ENCODE measurements at regions not wholly inside any gene's neighbourhood (a gene's known extent, or its start where the extent isn't known, plus 50 kb on each side); places are given as distances from the start of the nearest gene placed in this dataset.
"Not testable (repeated sequence)": the region's sequence is repeated elsewhere in the genome, so short reads cannot be mapped to it uniquely, and the experiment has no call there.

DNA sequence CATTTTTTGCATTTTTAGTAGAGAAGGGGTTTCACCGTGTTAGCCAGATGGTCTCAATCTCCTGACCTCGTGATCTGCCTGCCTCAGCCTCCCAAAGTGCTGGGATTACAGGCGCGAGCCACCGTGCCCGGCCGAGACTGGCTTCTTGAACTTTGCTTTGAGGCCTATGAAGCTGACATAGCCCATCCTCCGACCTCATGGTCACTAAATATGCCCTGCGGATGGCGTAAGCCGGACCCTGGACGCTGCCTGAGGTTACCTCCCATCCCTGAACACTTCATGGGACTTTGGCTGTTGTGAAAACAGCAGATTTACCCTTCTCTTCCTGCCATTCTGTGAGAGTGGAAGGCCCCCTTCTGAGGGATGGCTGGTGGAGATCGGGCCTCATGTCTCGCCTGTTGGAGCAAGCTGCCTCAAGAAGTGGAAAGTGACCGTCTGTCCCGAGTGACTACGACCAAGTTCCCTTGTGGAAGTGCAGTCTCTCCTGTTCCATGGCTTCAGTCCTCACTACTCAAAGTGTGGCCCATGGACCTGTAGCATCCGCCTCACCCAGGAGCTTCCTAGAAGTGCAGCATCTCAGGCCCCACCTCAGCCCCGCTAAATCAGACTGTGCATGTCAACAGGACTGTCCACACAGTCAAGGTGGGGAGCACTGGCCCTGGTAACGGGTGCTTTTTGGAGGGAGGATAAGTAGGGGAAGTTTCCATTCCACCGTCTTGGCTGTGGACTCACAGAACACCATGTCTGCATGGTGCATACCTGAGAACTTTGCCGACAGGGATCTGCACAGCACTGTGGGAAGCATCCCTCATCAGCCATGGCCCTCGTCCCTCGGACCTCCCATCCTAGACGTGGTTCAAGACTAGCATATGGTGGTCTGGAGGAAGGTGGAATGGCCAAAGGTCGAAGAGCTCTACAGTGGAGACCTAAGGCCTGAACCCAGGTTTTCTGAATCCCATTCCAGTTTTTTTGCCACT lies 210.5 kb upstream of the SHH start:
- Mint-ChIP-seq H3K9me3 (no peaks in the 10 kb centered on the region), H3K4me3 (no peak overlapping the region), H3K27ac (no peak overlapping the region), H3K27me3 (peaks cover 4% of the 10 kb centered on the region), H3K4me1 (peaks cover 5% of the 10 kb centered on the region), H3K36me3 (no peaks in the 10 kb centered on the region)
- DNase-seq, result no peak
- CTCF ChIA-PET, result no interaction called here

- CTCF ChIA-PET, result no interaction called here
- Mint-ChIP-seq H3K27me3 (peaks cover under 1% of the 10 kb centered on the region), H3K27ac (no peak overlapping the region), H3K4me1 (peaks cover 5% of the 10 kb centered on the region), H3K36me3 (no peaks in the 10 kb centered on the region), H3K4me3 (no peak overlapping the region), H3K9me3 (no peaks in the 10 kb centered on the region)
- DNase-seq, result no peak
These were observed 209.2 kb upstream of the SHH start for GRCh38 chr7:156021471-156021870.

DNA sequence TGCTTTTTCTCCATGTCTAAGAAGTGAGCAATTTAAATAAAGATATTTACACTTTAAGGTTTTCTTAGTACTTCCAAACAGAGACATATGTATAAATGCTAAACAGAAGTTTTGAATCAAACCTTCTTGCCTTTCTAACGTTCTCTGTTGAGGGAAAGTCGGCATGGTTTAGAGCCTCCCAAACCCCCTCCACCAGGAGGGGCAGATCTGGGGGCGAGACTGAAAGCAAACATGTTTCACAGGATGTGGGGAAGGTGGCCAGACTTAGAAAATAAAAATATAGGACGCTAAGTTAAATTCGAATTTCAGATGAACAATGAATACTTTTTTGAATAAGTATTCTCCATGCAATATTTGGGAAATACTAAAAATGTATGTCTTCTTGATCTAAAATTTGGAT lies 208.3 kb upstream of the SHH start:
- no peak overlapping the region for H3K27ac Mint-ChIP-seq
- H3K4me3 Mint-ChIP-seq, result no peak overlapping the region
- no peaks in the 10 kb centered on the region for H3K36me3 Mint-ChIP-seq
- CTCF ChIA-PET, result no interaction called here
- no peaks in the 10 kb centered on the region for H3K27me3 Mint-ChIP-seq
- no peaks in the 10 kb centered on the region for H3K9me3 Mint-ChIP-seq
- DNase-seq, result no peak
- peaks cover 5% of the 10 kb centered on the region for H3K4me1 Mint-ChIP-seq

- H3K27ac Mint-ChIP-seq, result no peak overlapping the region
- H3K4me3 Mint-ChIP-seq, result no peak overlapping the region
- no peaks in the 10 kb centered on the region for H3K36me3 Mint-ChIP-seq
- peaks cover 6% of the 10 kb centered on the region for H3K4me1 Mint-ChIP-seq
- H3K9me3 Mint-ChIP-seq, result no peaks in the 10 kb centered on the region
- no peak for DNase-seq
- no peaks in the 10 kb centered on the region for H3K27me3 Mint-ChIP-seq
- CTCF ChIA-PET, result no interaction called here
These were observed 207.7 kb upstream of the SHH start for GRCh38 chr7:156019776-156020565.

GRCh38 chr7:156019308-156019707 lies 207.0 kb upstream of the SHH start:
- H3K9me3 Mint-ChIP-seq, result no peaks in the 10 kb centered on the region
- DNase-seq, result no peak
- no peaks in the 10 kb centered on the region for H3K27me3 Mint-ChIP-seq
- CTCF ChIA-PET, result no interaction called here
- no peaks in the 10 kb centered on the region for H3K36me3 Mint-ChIP-seq
- H3K4me1 Mint-ChIP-seq, result peaks cover 11% of the 10 kb centered on the region
- no peak overlapping the region for H3K27ac Mint-ChIP-seq
- H3K4me3 Mint-ChIP-seq, result no peak overlapping the region

GRCh38 chr7:156017916-156018700 lies 205.8 kb upstream of the SHH start:
- CTCF ChIA-PET, result no interaction called here
- Mint-ChIP-seq H3K27ac (no peak overlapping the region), H3K4me3 (no peak overlapping the region)

GRCh38 chr7:156017431-156017830 lies 205.2 kb upstream of the SHH start:
- no peak overlapping the region for H3K27ac Mint-ChIP-seq
- H3K4me3 Mint-ChIP-seq, result no peak overlapping the region
- no peaks in the 10 kb centered on the region for H3K27me3 Mint-ChIP-seq
- CTCF ChIA-PET, result no interaction called here
- H3K36me3 Mint-ChIP-seq, result no peaks in the 10 kb centered on the region
- H3K4me1 Mint-ChIP-seq, result peaks cover 15% of the 10 kb centered on the region
- peaks cover 4% of the 10 kb centered on the region for H3K9me3 Mint-ChIP-seq
- no peak for DNase-seq

More at GRCh38 chr7:156017916-156018700, 205.8 kb upstream of the SHH start:
- Mint-ChIP-seq H3K9me3 (peaks cover 4% of the 10 kb centered on the region), H3K27me3 (no peaks in the 10 kb centered on the region), H3K36me3 (no peaks in the 10 kb centered on the region), H3K4me1 (peaks cover 15% of the 10 kb centered on the region)
- no peak for DNase-seq

GRCh38 chr7:156015237-156016020 lies 203.2 kb upstream of the SHH start:
- Mint-ChIP-seq H3K9me3 (peaks cover 4% of the 10 kb centered on the region), H3K4me3 (no peak overlapping the region), H3K27ac (no peak overlapping the region), H3K36me3 (no peaks in the 10 kb centered on the region), H3K27me3 (no peaks in the 10 kb centered on the region), H3K4me1 (peaks cover 12% of the 10 kb centered on the region)
- no peak for DNase-seq
- CTCF ChIA-PET, result no interaction called here

DNA sequence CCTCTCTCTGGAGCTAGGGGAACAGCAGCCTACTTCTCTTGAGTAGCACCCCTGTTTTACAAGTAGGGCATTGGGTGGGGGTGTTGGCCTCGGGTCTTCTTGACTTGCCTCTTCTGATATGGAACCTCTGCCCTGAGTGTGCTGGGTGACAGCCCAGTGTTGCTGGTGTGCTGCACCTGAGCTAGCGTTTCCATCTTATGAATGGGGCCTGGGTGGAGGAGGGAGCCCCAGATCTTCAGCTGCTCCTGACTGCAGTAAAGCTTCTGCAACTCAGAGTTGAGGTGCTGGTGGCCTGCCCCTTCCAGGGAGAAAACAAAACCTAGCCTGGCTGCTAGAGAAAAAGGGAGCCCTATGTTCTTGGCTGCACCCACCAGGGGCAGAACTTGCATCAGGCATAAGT lies 202.5 kb upstream of the SHH start:
- DNase-seq, result no peak
- Mint-ChIP-seq H3K4me3 (no peak overlapping the region), H3K27ac (no peak overlapping the region), H3K36me3 (no peaks in the 10 kb centered on the region), H3K4me1 (peaks cover 12% of the 10 kb centered on the region), H3K9me3 (peaks cover 4% of the 10 kb centered on the region), H3K27me3 (no peaks in the 10 kb centered on the region)
- CTCF ChIA-PET, result no interaction called here

GRCh38 chr7:156014201-156014600 lies 201.9 kb upstream of the SHH start:
- Mint-ChIP-seq H3K27me3 (no peaks in the 10 kb centered on the region), H3K4me1 (peaks cover 10% of the 10 kb centered on the region), H3K27ac (peak overlapping the region; percentile 70), H3K36me3 (peaks cover under 1% of the 10 kb centered on the region), H3K4me3 (no peak overlapping the region), H3K9me3 (peaks cover 6% of the 10 kb centered on the region)
- no peak for DNase-seq
- CTCF ChIA-PET, result no interaction called here

DNA sequence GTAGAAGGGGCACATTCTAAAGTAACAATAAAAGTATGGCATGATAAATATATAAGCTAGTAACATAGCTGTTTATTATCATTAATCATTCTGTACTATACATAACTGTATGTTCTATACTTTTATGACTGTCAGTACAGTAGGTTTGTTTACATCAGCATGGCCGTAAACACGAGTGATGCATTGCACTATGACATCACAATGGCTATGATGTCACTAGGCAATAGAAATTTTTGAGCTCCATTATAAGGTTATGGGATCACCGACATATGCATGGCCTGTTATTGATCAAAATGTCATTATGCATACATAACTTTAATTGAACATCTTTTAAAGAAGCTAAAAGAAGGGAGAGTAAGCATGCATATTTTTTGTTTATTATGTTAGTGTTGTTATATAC lies 200.1 kb upstream of the SHH start:
- Mint-ChIP-seq H3K9me3 (peaks cover 6% of the 10 kb centered on the region), H3K27ac (no peak overlapping the region), H3K4me3 (no peak overlapping the region), H3K27me3 (no peaks in the 10 kb centered on the region), H3K4me1 (peaks cover 10% of the 10 kb centered on the region), H3K36me3 (peaks cover 2% of the 10 kb centered on the region)
- DNase-seq, result no peak
- CTCF ChIA-PET, result interaction anchor here (0.6 kb wide), 1 partner anchor 505 kb away, joined by 3 read pairs; no protein-coding TSS in a partner anchor

- CTCF ChIA-PET, result no interaction called here
- DNase-seq, result no peak
- H3K4me1 Mint-ChIP-seq, result peaks cover 6% of the 10 kb centered on the region
- no peak overlapping the region for H3K27ac Mint-ChIP-seq
- H3K27me3 Mint-ChIP-seq, result peaks cover 9% of the 10 kb centered on the region
- H3K4me3 Mint-ChIP-seq, result no peak overlapping the region
- H3K9me3 Mint-ChIP-seq, result peaks cover 6% of the 10 kb centered on the region
- peaks cover 2% of the 10 kb centered on the region for H3K36me3 Mint-ChIP-seq
These were observed 197.3 kb upstream of the SHH start for GRCh38 chr7:156009569-156009968.

DNA sequence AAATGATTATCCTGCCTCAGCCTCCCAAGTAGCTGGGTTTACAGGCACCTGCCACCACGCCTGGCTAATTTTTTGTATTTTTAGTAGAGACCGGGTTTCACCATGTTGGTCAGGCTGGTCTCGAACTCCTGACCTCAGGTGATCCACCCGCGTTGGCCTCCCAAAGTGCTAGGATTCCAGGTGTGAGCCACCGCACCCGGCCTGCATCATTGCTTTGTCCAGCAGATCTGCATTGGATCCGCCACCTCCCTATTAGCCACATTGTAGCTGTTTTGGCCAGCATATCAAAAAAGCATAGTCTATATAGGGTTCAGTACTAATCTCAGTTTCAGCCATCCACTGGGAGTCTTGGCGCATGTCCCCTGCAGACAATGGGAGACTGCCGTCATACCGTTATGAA lies 194.6 kb upstream of the SHH start:
- H3K36me3 Mint-ChIP-seq, DNase-seq, CTCF ChIA-PET, H3K4me3 Mint-ChIP-seq, H3K27ac Mint-ChIP-seq, H3K9me3 Mint-ChIP-seq, H3K4me1 Mint-ChIP-seq: not testable (repeated sequence)
- H3K27me3 Mint-ChIP-seq, result peaks cover 32% of the 10 kb centered on the region

DNA sequence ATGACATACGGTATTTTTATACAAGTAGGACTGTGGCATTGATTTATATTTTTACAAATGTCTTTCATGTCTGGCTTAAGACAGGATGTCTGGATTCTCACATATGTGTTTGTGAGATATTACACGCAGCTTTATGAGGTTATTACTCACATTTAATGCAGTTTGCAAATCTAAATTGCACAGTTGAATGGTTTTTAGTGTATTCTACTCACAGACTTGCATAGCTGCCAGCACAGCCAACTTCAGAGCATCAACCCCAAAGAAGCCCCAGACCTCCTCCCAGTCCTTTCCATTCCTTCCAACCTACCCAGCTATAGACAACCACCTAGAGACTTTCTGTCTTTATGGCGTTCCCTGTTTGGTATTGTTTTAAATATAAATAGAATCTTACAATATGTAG lies 193.8 kb upstream of the SHH start:
- DNase-seq, result no peak
- H3K27me3 Mint-ChIP-seq, result peaks cover 39% of the 10 kb centered on the region
- H3K4me3 Mint-ChIP-seq, result no peak overlapping the region
- H3K4me1 Mint-ChIP-seq, result peaks cover 3% of the 10 kb centered on the region
- no peak overlapping the region for H3K27ac Mint-ChIP-seq
- peaks cover 2% of the 10 kb centered on the region for H3K9me3 Mint-ChIP-seq
- peaks cover 2% of the 10 kb centered on the region for H3K36me3 Mint-ChIP-seq
- CTCF ChIA-PET, result no interaction called here

Data from activated naive CD4-positive, alpha-beta T cell treated with anti-CD3 and anti-CD28 coated beads, Interleukin-2, amount 10 ng/mL, durations not matched to agents 7 days and 5 days (primary cell).